ENCODE measurements at regions not wholly inside any gene's neighbourhood (a gene's known extent, or its start where the extent isn't known, plus 50 kb on each side); places are given as distances from the start of the nearest gene placed in this dataset.

- TF ChIP-seq CTCF (IDR thresholded peaks at IDR 0.05) (no peak), EP300 (IDR thresholded peaks at IDR 0.05) (no peak)
Measured at GRCh38 chr2:167575276-167575675, 672.1 kb downstream of the STK39 start.
